OCI-LY3 (cell line): ENCODE measurements at regions not wholly inside any gene's neighbourhood (a gene's known extent, or its start where the extent isn't known, plus 50 kb on each side); places are given as distances from the start of the nearest gene placed in this dataset.
"Not testable (repeated sequence)": the region's sequence is repeated elsewhere in the genome, so short reads cannot be mapped to it uniquely, and the experiment has no call there.

ENCODE experiments used
- CTCF ChIP-seq: fragments of 200-600, 300-600 bp; sonication (generic); IDR thresholded peaks from 2 replicates; pipeline ENCODE4 v1.5.1; 2014; ENCODE audit warnings: antibody characterized with exemption, low read length, low read depth
- EZH2phosphoT487 ChIP-seq: fragments of 200-600 bp; shearing (Covaris generic); IDR thresholded peaks from 2 replicates; pipeline ENCODE4 v1.6.1; 2018; ENCODE audit warnings: antibody characterized with exemption, mixed run types, low read depth

GRCh38 chr5:17031659-17032277, 95.7 kb upstream of the MYO10 start:
- TF ChIP-seq CTCF, EZH2phosphoT487: not testable (repeated sequence)
